WTC11 (cell line): ENCODE measurements at regions not wholly inside any gene's neighbourhood (a gene's known extent, or its start where the extent isn't known, plus 50 kb on each side); places are given as distances from the start of the nearest gene placed in this dataset.

Experiments used
- ATAC-seq: fragments of 200-7000 bp; cut with Tn5 transposase; 2 replicates; pipeline ENCODE4 v1.10.0; 2021; ENCODE audit warnings: mild to moderate bottlenecking, moderate library complexity
- CTCF ChIA-PET: fragments of 300-600 bp; sonication (Branson Sonifier 250); formaldehyde crosslinking; loops from one replicate; lab custom pipeline; 2021; ENCODE audit warnings: antibody characterized with exemption; lab: Charles Lee
- POLR2A ChIA-PET: fragments of 350-600 bp; sonication (Branson Sonifier 250); formaldehyde crosslinking; loops from one replicate; lab custom pipeline; 2021; ENCODE audit warnings: antibody characterized with exemption; lab: Charles Lee
- DNase-seq: peaks from one replicate; pipeline ENCODE4 v3.0.0; 2021; ENCODE audit warnings: low spot score
- H3K27ac Mint-ChIP-seq: 2 replicates; pipeline ENCODE4 v1.8.0; 2021; ENCODE audit warnings: mixed read lengths
- H3K27me3 Mint-ChIP-seq: 2 replicates; pipeline ENCODE4 v1.8.0; 2021; ENCODE audit warnings: low read depth, mild to moderate bottlenecking, moderate library complexity, mixed read lengths
- H3K36me3 Mint-ChIP-seq: 2 replicates; pipeline ENCODE4 v1.8.0; 2021; ENCODE audit warnings: mixed read lengths
- H3K4me1 Mint-ChIP-seq: 2 replicates; pipeline ENCODE4 v1.8.0; 2022; ENCODE audit warnings: mixed read lengths
- H3K4me3 Mint-ChIP-seq: 2 replicates; pipeline ENCODE4 v1.8.0; 2021; ENCODE audit warnings: mild to moderate bottlenecking, moderate library complexity, mixed read lengths
- H3K9me3 Mint-ChIP-seq: 2 replicates; pipeline ENCODE4 v1.8.0; 2021; ENCODE audit warnings: mixed read lengths
- AFF4 ChIP-seq: sonication (generic); formaldehyde crosslinking; IDR thresholded peaks from 2 replicates; pipeline ENCODE4 v1.8.1; 2023; ENCODE audit warnings: mild to moderate bottlenecking, missing genetic modification reagents, borderline replicate concordance
- ATF1 ChIP-seq: sonication (generic); formaldehyde crosslinking; IDR thresholded peaks from 2 replicates; pipeline ENCODE4 v1.8.1; 2023; ENCODE audit warnings: mild to moderate bottlenecking, moderate library complexity, missing genetic modification reagents
- ATF3 ChIP-seq: sonication (generic); formaldehyde crosslinking; conservative IDR thresholded peaks from 2 replicates; pipeline ENCODE4 v1.8.1; 2022; ENCODE audit warnings: mild to moderate bottlenecking, missing genetic modification reagents
- CDX4 ChIP-seq: fragments of 250-450 bp; sonication (Bioruptor Pico); IDR thresholded peaks from 2 replicates; pipeline ENCODE4 v1.9.0; 2021; ENCODE audit warnings: moderate library complexity, mild to moderate bottlenecking, inconsistent platforms, borderline replicate concordance
- CTCF ChIP-seq: fragments of 200-600 bp; IDR thresholded peaks from 2 replicates; pipeline ENCODE4 v1.8.0; 2022; ENCODE audit warnings: antibody characterized with exemption
- E2F5 ChIP-seq: sonication (generic); formaldehyde crosslinking; IDR thresholded peaks from 2 replicates; pipeline ENCODE4 v1.8.1; 2022; ENCODE audit warnings: mild to moderate bottlenecking, moderate library complexity, missing genetic modification reagents
- ESRRA ChIP-seq: sonication (generic); formaldehyde crosslinking; IDR thresholded peaks from 2 replicates; pipeline ENCODE4 v1.8.1; 2022; ENCODE audit warnings: mild to moderate bottlenecking, missing genetic modification reagents, borderline replicate concordance
- GRHL2 ChIP-seq: fragments of 250-450 bp; sonication (Bioruptor Pico); IDR thresholded peaks from 2 replicates; pipeline ENCODE4 v1.8.0; 2022; ENCODE audit warnings: mild to moderate bottlenecking, moderate library complexity; ENCODE audit not compliant: insufficient replicate concordance, severe bottlenecking
- IRF1 ChIP-seq: sonication (generic); formaldehyde crosslinking; IDR thresholded peaks from 2 replicates; pipeline ENCODE4 v1.8.0; 2023; ENCODE audit warnings: missing genetic modification reagents
- MXD4 ChIP-seq: fragments of 250-450 bp; sonication (Bioruptor Pico); IDR thresholded peaks from 2 replicates; pipeline ENCODE4 v1.8.0; 2021; ENCODE audit warnings: mild to moderate bottlenecking, moderate library complexity, borderline replicate concordance
- NFATC4 ChIP-seq: fragments of 250-450 bp; sonication (Bioruptor Pico); IDR thresholded peaks from 2 replicates; pipeline ENCODE4 v1.9.0; 2021; ENCODE audit warnings: mild to moderate bottlenecking
- NFE2L1 ChIP-seq: sonication (generic); formaldehyde crosslinking; IDR thresholded peaks from 2 replicates; pipeline ENCODE4 v1.8.1; 2023; ENCODE audit warnings: missing genetic modification reagents
- NFYB ChIP-seq: sonication (generic); formaldehyde crosslinking; conservative IDR thresholded peaks from 2 replicates; pipeline ENCODE4 v1.8.0; 2022; ENCODE audit warnings: low read depth, missing genetic modification reagents
- NR1H2 ChIP-seq: sonication (generic); formaldehyde crosslinking; IDR thresholded peaks from 2 replicates; pipeline ENCODE4 v1.9.0; 2021; ENCODE audit warnings: mild to moderate bottlenecking, moderate library complexity, missing genetic modification reagents
- PREB ChIP-seq: sonication (generic); formaldehyde crosslinking; IDR thresholded peaks from 2 replicates; pipeline ENCODE4 v1.8.1; 2022; ENCODE audit warnings: mild to moderate bottlenecking, missing genetic modification reagents, moderate library complexity, borderline replicate concordance
- RORB ChIP-seq: fragments of 250-450 bp; sonication (Bioruptor Pico); IDR thresholded peaks from 2 replicates; pipeline ENCODE4 v1.9.0; 2021; ENCODE audit warnings: mild to moderate bottlenecking
- SP1 ChIP-seq: sonication (generic); formaldehyde crosslinking; conservative IDR thresholded peaks from 2 replicates; pipeline ENCODE4 v1.8.1; 2022; ENCODE audit warnings: missing genetic modification reagents
- STAT6 ChIP-seq: sonication (generic); formaldehyde crosslinking; conservative IDR thresholded peaks from 2 replicates; pipeline ENCODE4 v1.8.1; 2023; ENCODE audit warnings: mild to moderate bottlenecking, low read depth, missing genetic modification reagents, moderate library complexity
- TEAD4 ChIP-seq: sonication (generic); formaldehyde crosslinking; IDR thresholded peaks from 2 replicates; pipeline ENCODE4 v1.8.0; 2022; ENCODE audit warnings: mild to moderate bottlenecking, missing genetic modification reagents
- ZBTB21 ChIP-seq: sonication (generic); formaldehyde crosslinking; IDR thresholded peaks from 2 replicates; pipeline ENCODE4 v1.8.1; 2023; ENCODE audit warnings: mild to moderate bottlenecking, missing genetic modification reagents, borderline replicate concordance
- ZNF121 ChIP-seq: sonication (generic); formaldehyde crosslinking; IDR thresholded peaks from 2 replicates; pipeline ENCODE4 v1.8.0; 2023; ENCODE audit warnings: missing genetic modification reagents
- ZSCAN18 ChIP-seq: fragments of 250-450 bp; sonication (Bioruptor Pico); IDR thresholded peaks from 2 replicates; pipeline ENCODE4 v2.1.2; 2022; ENCODE audit warnings: mild to moderate bottlenecking, moderate library complexity

- no peak for TF ChIP-seq CTCF
- no peak for TF ChIP-seq ZNF121
- no peak for TF ChIP-seq CDX4 (CRISPR knock-in tag)
- no peak for TF ChIP-seq IRF1 (CRISPR knock-in tag)
These were observed 53.1 kb upstream of the ANKRD55 start (continued) for GRCh38 chr5:56286015-56286884.

GRCh38 chr5:56282951-56283350, 49.8 kb upstream of the ANKRD55 start:
- POLR2A ChIA-PET, result no interaction called here
- peaks cover 4% of the 10 kb centered on the region; the same call in 1 of the 2 replicates for H3K9me3 Mint-ChIP-seq
- DNase-seq, result no peak
- H3K4me1 Mint-ChIP-seq, result peaks cover 5% of the 10 kb centered on the region
- ATAC-seq, result no peak
- no peak overlapping the region for H3K27ac Mint-ChIP-seq
- CTCF ChIA-PET, result no interaction called here
- no peaks in the 10 kb centered on the region for H3K36me3 Mint-ChIP-seq
- no peak overlapping the region for H3K4me3 Mint-ChIP-seq
- no peaks in the 10 kb centered on the region for H3K27me3 Mint-ChIP-seq
- TF ChIP-seq NFATC4 (CRISPR knock-in tag) (no peak), SP1 (CRISPR knock-in tag) (no peak), ZBTB21 (no peak), NR1H2 (CRISPR knock-in tag) (no peak), TEAD4 (CRISPR knock-in tag) (no peak), MXD4 (CRISPR knock-in tag) (no peak), E2F5 (no peak), STAT6 (no peak), ATF3 (CRISPR knock-in tag) (no peak), GRHL2 (CRISPR knock-in tag) (no peak), ESRRA (no peak), ZSCAN18 (CRISPR knock-in tag) (no peak), AFF4 (no peak), PREB (CRISPR knock-in tag) (no peak), RORB (no peak), ATF1 (CRISPR knock-in tag) (no peak), NFYB (CRISPR knock-in tag) (no peak), NFE2L1 (CRISPR knock-in tag) (no peak)
